ENCODE measurements at regions not wholly inside any gene's neighbourhood (a gene's known extent, or its start where the extent isn't known, plus 50 kb on each side); places are given as distances from the start of the nearest gene placed in this dataset.

DNA sequence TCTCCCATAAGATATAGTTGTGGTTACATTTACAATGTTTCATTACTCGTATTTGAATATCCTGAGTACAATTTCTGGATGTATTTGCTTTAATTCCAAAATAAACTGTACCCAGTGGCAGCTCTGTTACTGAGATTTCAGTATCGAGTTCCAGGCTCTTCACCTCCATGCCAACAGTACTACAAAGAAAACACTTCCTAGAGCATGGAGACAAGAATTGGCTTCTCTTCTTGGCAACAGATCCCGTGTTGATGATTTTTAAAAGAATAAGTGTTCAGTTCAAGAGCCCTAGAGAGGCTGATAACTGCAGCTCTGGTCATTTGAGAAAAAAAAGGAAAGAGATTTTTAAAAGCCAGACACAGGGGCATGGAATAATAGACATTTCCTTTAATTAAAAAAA lies 302.8 kb downstream of the EFNB2 start:
- DNase-seq (ENCODE audit: low spot score in 2 of 2), result no peak

GRCh38 chr13:106230450-106230849 lies 305.0 kb downstream of the EFNB2 start:
- Histone ChIP-seq H3K4me3 (no peak overlapping the region), H3K27me3 (no peaks in the 10 kb centered on the region), H3K36me3 (no peaks in the 10 kb centered on the region), H3K4me1 (no peaks in the 10 kb centered on the region), H3K9me3 (no peaks in the 10 kb centered on the region), H3K27ac (no peak overlapping the region)
- TF ChIP-seq POLR2AphosphoS5 (IDR thresholded peaks at IDR 0.05), result no peak
- no peak for DNase-seq (ENCODE audit: low spot score in 2 of 2)
- intact Hi-C loops (cut with DNase I; ENCODE audit: low total_unique reads), result no loop called here

More for the DNA sequence above, 302.8 kb downstream of the EFNB2 start:
- intact Hi-C loops (cut with DNase I; ENCODE audit: low total_unique reads), result no loop called here
- Histone ChIP-seq H3K4me3 (no peak overlapping the region), H3K27me3 (no peaks in the 10 kb centered on the region), H3K36me3 (no peaks in the 10 kb centered on the region), H3K27ac (no peak overlapping the region), H3K4me1 (no peaks in the 10 kb centered on the region), H3K9me3 (no peaks in the 10 kb centered on the region)
- TF ChIP-seq CTCF (IDR thresholded peaks at IDR 0.05), result no peak
- TF ChIP-seq POLR2A (IDR thresholded peaks at IDR 0.05), result no peak
- no peak for TF ChIP-seq POLR2AphosphoS5 (IDR thresholded peaks at IDR 0.05)

DNA sequence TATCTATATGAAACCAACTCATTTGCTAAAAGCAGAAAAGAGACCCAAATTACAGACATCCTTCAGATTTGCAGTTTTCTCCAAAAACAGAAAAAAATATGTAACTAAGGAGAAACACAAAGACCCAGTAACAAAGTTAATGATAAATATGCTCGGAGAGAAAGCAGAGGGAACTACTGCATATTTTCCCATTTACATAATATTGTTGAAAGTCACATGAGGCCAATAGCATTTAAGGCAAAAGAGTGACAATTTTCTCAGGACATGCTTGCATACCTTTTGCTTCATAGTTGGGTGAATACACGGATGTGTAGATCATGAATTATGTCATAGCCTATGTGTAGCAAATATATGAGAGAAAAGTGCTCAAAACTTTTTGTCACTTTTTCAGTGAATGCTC lies 310.3 kb downstream of the EFNB2 start:
- DNase-seq (ENCODE audit: low spot score in 2 of 2), result no peak
- intact Hi-C loops (cut with DNase I; ENCODE audit: low total_unique reads), result no loop called here
- TF ChIP-seq POLR2AphosphoS5 (IDR thresholded peaks at IDR 0.05) (no peak), POLR2A (IDR thresholded peaks at IDR 0.05) (no peak), CTCF (IDR thresholded peaks at IDR 0.05) (no peak)

GRCh38 chr13:106220211-106220610 lies 315.3 kb downstream of the EFNB2 start:
- Histone ChIP-seq H3K27me3 (no peaks in the 10 kb centered on the region), H3K9me3 (no peaks in the 10 kb centered on the region), H3K27ac (no peak overlapping the region), H3K4me3 (no peak overlapping the region), H3K36me3 (no peaks in the 10 kb centered on the region), H3K4me1 (no peaks in the 10 kb centered on the region)
- no peak for DNase-seq (ENCODE audit: low spot score in 2 of 2)
- intact Hi-C loops (cut with DNase I; ENCODE audit: low total_unique reads), result no loop called here
- TF ChIP-seq CTCF (IDR thresholded peaks at IDR 0.05), result no peak

More for the DNA sequence above, 310.3 kb downstream of the EFNB2 start:
- no peaks in the 10 kb centered on the region for H3K36me3 ChIP-seq
- no peak overlapping the region for H3K27ac ChIP-seq
- H3K4me3 ChIP-seq, result no peak overlapping the region
- H3K4me1 ChIP-seq, result no peaks in the 10 kb centered on the region
- no peaks in the 10 kb centered on the region for H3K9me3 ChIP-seq
- no peaks in the 10 kb centered on the region for H3K27me3 ChIP-seq

- Histone ChIP-seq H3K27me3 (no peaks in the 10 kb centered on the region), H3K27ac (no peak overlapping the region), H3K4me1 (no peaks in the 10 kb centered on the region), H3K9me3 (no peaks in the 10 kb centered on the region), H3K4me3 (no peak overlapping the region), H3K36me3 (no peaks in the 10 kb centered on the region)
- intact Hi-C loops (cut with DNase I; ENCODE audit: low total_unique reads), result no loop called here
- TF ChIP-seq POLR2AphosphoS5 (IDR thresholded peaks at IDR 0.05) (no peak), POLR2A (IDR thresholded peaks at IDR 0.05) (no peak), CTCF (IDR thresholded peaks at IDR 0.05) (no peak)
- no peak for DNase-seq (ENCODE audit: low spot score in 2 of 2)
Measured at GRCh38 chr13:106213028-106213757, 322.3 kb downstream of the EFNB2 start.

Data from breast epithelium (tissue), 4 donors.